22Rv1 (cell line): ENCODE measurements at regions not wholly inside any gene's neighbourhood (a gene's known extent, or its start where the extent isn't known, plus 50 kb on each side); places are given as distances from the start of the nearest gene placed in this dataset.

Experiments
- ZFX ChIP-seq: fragments of 450-650 bp; IDR thresholded peaks from 2 replicates; pipeline ENCODE4 v1.6.1; 2017; ENCODE audit warnings: antibody characterized with exemption, borderline replicate concordance
- TF ChIP-seq, protein P1 (sequence below): fragments of 450-650 bp; IDR thresholded peaks from 2 replicates; pipeline ENCODE4 v1.5.1; 2017; ENCODE audit warnings: mild to moderate bottlenecking

DNA sequence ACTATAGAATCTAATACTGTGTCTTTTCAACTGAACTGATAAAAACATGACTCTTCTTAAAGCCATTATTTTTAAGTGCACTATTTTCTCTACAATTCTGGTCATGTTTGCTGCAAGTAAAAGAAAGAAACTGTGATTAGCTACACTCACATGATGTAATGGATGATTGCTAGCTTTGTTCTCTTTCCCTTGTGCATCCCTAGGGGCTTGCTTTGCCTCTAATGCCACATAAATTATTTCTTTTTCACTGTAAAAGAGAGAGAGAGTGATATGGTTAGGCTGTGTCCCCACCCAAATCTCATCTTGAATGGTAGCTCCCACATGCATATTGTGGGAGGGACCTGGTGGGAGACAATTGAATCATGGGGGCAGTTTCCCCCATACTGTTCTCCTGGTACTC is 630.2 kb upstream of the NR3C2 start:
- TF ChIP-seq, protein P1, sequence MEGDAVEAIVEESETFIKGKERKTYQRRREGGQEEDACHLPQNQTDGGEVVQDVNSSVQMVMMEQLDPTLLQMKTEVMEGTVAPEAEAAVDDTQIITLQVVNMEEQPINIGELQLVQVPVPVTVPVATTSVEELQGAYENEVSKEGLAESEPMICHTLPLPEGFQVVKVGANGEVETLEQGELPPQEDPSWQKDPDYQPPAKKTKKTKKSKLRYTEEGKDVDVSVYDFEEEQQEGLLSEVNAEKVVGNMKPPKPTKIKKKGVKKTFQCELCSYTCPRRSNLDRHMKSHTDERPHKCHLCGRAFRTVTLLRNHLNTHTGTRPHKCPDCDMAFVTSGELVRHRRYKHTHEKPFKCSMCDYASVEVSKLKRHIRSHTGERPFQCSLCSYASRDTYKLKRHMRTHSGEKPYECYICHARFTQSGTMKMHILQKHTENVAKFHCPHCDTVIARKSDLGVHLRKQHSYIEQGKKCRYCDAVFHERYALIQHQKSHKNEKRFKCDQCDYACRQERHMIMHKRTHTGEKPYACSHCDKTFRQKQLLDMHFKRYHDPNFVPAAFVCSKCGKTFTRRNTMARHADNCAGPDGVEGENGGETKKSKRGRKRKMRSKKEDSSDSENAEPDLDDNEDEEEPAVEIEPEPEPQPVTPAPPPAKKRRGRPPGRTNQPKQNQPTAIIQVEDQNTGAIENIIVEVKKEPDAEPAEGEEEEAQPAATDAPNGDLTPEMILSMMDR, result no peak
- TF ChIP-seq ZFX, result no peak
